ENCODE measurements at regions not wholly inside any gene's neighbourhood (a gene's known extent, or its start where the extent isn't known, plus 50 kb on each side); places are given as distances from the start of the nearest gene placed in this dataset.
"Not testable (repeated sequence)": the region's sequence is repeated elsewhere in the genome, so short reads cannot be mapped to it uniquely, and the experiment has no call there.

- no peak for DNase-seq (ENCODE audit: low spot score)
These were observed 423.3 kb upstream of the TENM3 start for GRCh38 chr4:181819946-181820345.

- DNase-seq (ENCODE audit: low spot score): no peak
These were observed 422.6 kb upstream of the TENM3 start for GRCh38 chr4:181820553-181820952.

GRCh38 chr4:181821039-181822004, 421.9 kb upstream of the TENM3 start:
- DNase-seq (ENCODE audit: low spot score): no peak

- no peak for DNase-seq (ENCODE audit: low spot score)
These were observed 421.2 kb upstream of the TENM3 start for GRCh38 chr4:181822005-181822375.

- no peak for DNase-seq (ENCODE audit: low spot score)
These were observed 420.0 kb upstream of the TENM3 start for GRCh38 chr4:181823183-181823582.

- no peak for DNase-seq (ENCODE audit: low spot score)
These were observed 419.6 kb upstream of the TENM3 start for GRCh38 chr4:181823645-181824044.

- DNase-seq (ENCODE audit: low spot score): no peak
These were observed 417.6 kb upstream of the TENM3 start for GRCh38 chr4:181825564-181825963.

- no peak for DNase-seq (ENCODE audit: low spot score)
These were observed 416.0 kb upstream of the TENM3 start for GRCh38 chr4:181827246-181827645.

- no peak for DNase-seq (ENCODE audit: low spot score)
These were observed 412.7 kb upstream of the TENM3 start for GRCh38 chr4:181830404-181831035.

GRCh38 chr4:181834071-181834470, 409.1 kb upstream of the TENM3 start:
- no peak for DNase-seq (ENCODE audit: low spot score)

- DNase-seq (ENCODE audit: low spot score): no peak
These were observed 407.9 kb upstream of the TENM3 start for GRCh38 chr4:181835348-181835747.

- DNase-seq (ENCODE audit: low spot score): no peak
These were observed 404.9 kb upstream of the TENM3 start for GRCh38 chr4:181838253-181838652.

- DNase-seq (ENCODE audit: low spot score): not testable (repeated sequence)
These were observed 399.4 kb upstream of the TENM3 start for GRCh38 chr4:181843797-181844196.

GRCh38 chr4:181845617-181846016, 397.6 kb upstream of the TENM3 start:
- no peak for DNase-seq (ENCODE audit: low spot score)

- no peak for DNase-seq (ENCODE audit: low spot score)
These were observed 396.3 kb upstream of the TENM3 start for GRCh38 chr4:181846934-181847333.

GRCh38 chr4:181848357-181848756, 394.8 kb upstream of the TENM3 start:
- DNase-seq (ENCODE audit: low spot score): no peak

GRCh38 chr4:181849472-181849871, 393.7 kb upstream of the TENM3 start:
- no peak for DNase-seq (ENCODE audit: low spot score)

GRCh38 chr4:181853881-181854511, 389.2 kb upstream of the TENM3 start:
- DNase-seq (ENCODE audit: low spot score): no peak

- no peak for DNase-seq (ENCODE audit: low spot score)
These were observed 387.9 kb upstream of the TENM3 start for GRCh38 chr4:181855307-181855706.

- not testable (repeated sequence) for DNase-seq (ENCODE audit: low spot score)
These were observed 385.7 kb upstream of the TENM3 start for GRCh38 chr4:181857471-181857870.

- no peak for DNase-seq (ENCODE audit: low spot score)
These were observed 384.5 kb upstream of the TENM3 start for GRCh38 chr4:181858741-181859140.

GRCh38 chr4:181859439-181859838, 383.8 kb upstream of the TENM3 start:
- DNase-seq (ENCODE audit: low spot score): no peak

GRCh38 chr4:181860157-181860556, 383.0 kb upstream of the TENM3 start:
- no peak for DNase-seq (ENCODE audit: low spot score)
